Activated T-helper 9 cell treated with anti-CD3 and anti-CD28 coated beads, Interleukin-2, amount 50 U/mL, for 16 hours (primary cell): ENCODE measurements at regions not wholly inside any gene's neighbourhood (a gene's known extent, or its start where the extent isn't known, plus 50 kb on each side); places are given as distances from the start of the nearest gene placed in this dataset.

Experiments
- DNase-seq: peaks from one replicate; pipeline ENCODE4 v3.0.0-alpha.2; 2020; ENCODE audit warnings: low read depth

DNA sequence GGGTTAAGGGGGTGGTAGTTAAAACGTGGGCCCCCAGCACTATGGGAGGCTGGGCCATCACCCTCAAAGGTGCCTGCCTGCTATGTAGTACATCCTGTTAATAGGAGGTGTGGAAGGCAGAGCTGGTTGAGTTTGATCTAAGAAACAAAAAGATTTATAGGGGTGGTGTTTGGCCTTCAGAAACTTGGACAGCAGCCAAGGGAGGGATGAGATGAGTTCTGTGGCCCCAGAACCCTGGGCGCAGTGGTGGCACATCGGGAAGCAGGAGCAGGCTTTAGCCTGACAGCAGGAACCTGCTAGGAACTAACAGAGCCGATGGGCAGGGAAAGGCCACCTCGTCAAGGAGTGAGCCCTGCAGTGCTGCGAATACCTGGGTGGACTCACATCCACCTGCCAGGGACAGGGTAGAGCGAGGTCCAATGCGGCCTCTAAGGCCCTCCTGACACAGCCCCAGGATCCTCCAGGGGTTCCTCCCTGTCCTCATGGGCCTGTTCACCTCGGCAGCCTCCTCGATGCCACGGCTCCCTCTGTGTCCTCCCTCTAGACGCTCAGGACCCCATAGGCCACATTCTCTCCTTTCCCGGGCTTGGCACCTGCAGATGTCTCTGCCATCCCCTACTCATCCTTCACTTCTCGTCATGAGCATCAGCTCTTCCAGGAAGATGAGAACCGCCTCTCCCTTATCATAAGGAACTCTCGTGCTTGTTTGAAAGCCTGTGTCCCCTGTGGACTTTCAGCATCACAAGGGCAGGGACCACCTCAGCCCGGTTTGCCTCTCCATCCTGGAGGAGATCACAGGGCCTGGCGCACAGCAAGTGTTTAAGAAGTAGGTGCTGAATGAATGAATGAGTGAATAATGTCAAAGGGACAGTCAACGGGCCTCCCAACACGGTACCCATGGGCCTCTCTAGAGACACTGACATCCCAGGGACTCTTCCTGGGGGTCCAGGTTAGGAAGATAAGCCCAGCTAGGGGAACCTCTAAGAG is 103.5 kb upstream of the TNRC6C start:
- no peak for DNase-seq

DNA sequence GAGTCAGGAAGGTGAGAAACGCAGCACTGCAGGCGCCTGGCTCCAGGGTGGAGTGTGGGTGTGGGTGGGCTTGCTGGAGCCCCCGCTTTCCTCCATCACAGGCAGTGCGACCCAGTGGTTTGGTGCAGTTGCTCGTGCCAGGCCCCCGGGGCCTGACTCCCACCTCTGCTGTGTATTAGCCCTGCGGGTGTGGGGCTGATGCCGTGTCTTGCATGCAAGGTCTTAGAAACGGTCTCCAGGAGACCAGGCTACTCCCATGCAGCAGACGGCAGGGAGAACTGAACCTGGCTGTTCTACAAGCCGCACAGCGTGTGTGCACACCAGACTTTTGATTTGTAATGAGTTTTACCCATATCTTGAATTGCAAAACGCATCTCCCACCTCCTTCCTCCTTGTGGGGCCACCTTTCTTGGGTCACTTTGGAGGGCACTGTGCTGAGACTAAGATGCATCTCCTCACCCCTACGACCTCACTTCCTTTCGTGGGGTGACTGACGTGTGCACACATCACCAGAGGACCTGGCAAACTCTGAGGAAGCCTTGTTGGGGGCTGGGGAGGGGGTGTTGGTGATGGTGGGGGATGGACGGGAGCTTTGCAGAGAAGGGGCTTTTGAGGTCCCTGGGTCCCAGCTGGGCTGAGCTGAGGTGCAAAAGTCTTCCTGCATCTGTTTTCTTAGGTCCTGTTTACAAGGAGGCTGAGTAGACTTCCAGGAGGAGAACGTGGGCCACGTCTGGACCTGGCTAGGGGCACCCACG is 101.8 kb upstream of the TNRC6C start:
- no peak for DNase-seq

GRCh38 chr17:77857306-77857555 is 101.3 kb upstream of the TNRC6C start:
- DNase-seq = no peak

DNA sequence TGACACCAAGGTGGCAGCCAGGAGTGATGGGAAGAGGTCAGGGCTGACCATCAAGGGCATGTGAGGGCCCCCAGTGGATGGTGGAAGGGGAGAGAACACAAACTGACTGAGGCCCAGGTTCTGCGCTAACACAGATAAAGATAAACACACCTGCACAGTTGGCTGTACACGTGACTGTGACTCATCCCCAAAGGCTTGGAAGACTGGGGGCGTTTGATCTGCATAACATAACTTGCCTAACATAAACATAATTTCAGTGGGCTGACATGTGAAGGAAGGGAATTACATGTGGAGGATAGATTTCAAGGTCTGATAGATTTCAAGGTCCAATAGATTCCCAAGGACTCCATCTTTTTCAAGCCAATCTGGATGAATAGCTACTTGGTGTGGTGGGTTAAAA is 100.9 kb upstream of the TNRC6C start:
- no peak for DNase-seq

DNA sequence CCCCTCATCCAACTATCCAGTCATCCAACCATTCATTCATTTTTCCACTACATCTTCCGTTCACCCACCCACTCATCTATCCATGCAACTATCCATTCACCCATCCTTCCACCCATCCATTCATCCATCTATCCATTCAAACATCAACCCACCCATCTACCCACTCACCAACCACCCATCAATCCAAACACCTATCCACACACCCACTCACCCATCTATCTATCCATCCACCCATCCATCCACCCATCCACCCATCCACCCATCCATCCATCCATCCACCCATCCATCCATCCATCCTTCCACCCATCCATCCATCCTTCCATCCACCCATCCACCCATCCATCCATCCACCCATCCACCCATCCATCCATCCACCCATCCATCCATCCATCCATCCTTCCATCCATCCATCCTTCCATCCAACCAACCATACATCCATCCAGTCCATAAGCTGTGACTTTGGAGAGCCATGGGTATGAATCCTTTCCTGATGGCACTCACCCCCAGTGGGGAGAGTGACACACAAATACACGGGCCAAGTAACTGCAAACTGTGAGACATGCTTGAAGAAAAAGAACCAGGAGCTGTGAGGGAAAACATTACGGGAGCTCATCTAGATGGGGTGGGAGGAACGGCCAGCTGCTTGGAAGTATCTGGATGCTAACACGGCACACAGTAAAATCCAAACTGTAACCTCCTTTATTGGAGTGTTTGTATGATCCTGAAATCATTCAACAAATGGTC is 100.0 kb upstream of the TNRC6C start:
- DNase-seq = no peak

- DNase-seq = no peak
Observed at GRCh38 chr17:77859035-77859810, 99.3 kb upstream of the TNRC6C start.

- no peak for DNase-seq
Observed at GRCh38 chr17:77861133-77861695, 97.3 kb upstream of the TNRC6C start.

GRCh38 chr17:77861981-77862645 is 96.4 kb upstream of the TNRC6C start:
- no peak for DNase-seq

- DNase-seq = no peak
Observed at GRCh38 chr17:77862890-77863813, 95.4 kb upstream of the TNRC6C start.

DNA sequence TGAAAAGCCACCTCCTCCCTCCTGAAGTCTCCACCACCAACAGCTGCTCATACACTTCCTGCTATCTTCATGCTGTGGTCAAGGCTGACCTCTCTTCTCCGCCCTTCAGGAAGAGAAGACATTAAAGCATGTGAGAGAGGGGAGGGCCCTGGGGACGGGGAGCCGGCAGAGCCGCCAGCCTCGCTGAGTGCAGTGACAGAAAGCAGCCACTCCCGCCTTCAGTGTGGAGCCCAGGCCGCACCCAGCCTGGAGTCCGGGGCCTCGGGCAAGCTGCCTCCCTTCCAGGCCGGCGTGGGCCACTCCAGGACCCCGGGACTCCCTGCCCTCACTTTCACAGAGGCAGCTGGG is 94.7 kb upstream of the TNRC6C start:
- DNase-seq = no peak

- DNase-seq = no peak
Observed at GRCh38 chr17:77864234-77865111, 94.0 kb upstream of the TNRC6C start.

DNA sequence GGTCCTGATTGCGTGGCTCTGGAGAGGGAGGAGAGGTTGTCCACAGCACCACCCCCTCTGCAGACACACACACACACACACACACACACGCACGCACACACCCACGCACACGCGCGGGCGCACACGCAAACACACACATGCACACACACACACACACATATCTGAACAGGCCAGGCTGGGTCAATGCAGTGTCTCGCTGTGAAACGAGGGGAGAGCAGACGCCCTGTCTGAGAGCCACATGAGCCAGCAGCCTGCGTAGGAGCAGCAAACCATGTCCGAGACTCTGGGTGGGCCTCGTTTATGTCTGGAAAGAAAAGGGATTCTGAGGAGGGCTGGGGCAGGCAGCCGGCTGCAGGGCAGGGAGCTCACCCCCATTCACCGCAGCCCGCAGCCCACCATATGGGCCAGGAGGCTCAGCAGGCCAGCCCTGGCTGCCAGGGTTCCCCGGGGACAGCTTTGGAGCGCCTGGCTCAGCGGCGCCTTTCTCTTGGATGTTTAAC is 93.3 kb upstream of the TNRC6C start:
- DNase-seq = no peak

DNA sequence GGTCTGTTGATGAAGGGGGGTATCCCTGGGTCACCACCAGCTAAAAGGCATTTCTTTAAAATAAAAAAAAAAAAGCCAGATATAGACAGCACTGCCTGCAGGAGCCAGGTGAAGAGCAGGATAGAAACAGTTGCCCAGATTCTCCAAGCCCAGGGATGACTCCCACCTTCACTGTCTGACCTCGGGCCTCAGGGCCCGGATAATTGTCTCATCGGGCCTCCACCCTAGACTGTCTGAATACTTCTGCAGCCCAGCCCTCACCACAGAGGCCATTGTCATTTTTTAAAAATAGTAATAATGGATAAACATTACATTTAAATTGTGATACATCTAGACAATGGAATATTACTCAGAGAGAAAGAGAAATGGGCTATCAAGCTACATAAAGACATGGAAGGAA is 92.8 kb upstream of the TNRC6C start:
- DNase-seq = no peak

GRCh38 chr17:77867308-77867781 is 91.2 kb upstream of the TNRC6C start:
- DNase-seq = no peak

DNA sequence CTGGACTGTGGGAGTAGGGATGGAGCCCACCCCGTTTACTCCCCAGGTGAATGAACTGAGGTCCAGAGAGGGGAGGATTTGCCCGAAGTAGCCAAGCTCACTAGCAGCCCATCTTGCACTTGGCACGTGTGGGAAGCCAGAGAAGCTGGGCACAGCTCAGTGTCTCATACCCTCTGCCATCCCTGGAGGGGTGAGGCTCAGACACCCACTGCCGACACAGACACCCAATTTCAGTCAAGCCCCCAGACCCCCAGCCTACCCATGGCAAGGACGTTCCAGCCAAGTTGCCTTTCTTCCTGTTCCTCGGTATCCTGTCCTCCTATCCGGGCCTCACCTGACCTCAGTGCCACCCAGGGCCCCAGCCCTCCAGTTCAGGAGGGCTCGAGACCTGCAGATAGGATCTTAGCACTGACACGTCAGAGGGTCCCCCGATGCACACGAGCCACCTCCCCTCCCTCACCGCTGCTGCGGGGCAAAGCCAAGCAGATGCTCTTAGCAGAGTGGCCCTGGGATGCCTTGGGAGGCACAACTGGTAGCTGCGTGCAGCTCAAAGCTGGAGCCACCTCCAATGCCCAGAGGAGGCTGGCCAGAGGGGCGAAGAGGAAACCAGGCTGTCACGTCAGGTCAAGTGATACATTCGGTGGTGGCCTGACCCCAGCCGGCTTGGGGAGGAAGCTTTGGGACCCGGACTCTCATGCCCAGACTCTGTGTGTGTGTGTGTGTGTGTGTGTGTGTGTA is 90.4 kb upstream of the TNRC6C start:
- no peak for DNase-seq

GRCh38 chr17:77869041-77869599 is 89.4 kb upstream of the TNRC6C start:
- DNase-seq = no peak

DNA sequence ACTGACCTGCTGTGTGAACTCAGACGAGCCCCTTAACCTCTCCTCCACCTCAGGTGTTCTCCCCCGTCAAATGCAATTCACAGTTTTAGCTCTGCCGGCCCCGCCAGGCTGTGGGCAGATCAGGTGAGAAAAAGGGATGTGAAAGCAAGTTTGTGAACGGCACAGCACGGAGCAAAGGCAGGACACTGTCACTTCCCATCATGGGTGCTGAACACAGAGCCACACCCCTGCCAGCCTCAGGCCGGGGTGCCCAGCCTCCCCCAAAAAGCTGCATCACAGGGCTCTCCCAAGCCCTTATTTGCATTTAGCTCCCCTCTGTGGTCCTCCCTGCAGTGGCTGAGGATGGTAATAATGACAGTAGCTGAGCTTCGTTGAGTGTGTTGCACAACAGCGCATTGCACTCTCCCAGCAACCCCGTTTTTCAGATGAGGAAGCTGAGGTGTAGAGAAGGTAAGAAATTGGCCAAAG is 88.8 kb upstream of the TNRC6C start:
- DNase-seq = no peak

GRCh38 chr17:77872199-77872598 is 86.3 kb upstream of the TNRC6C start:
- no peak for DNase-seq
